Progenitor cell of endocrine pancreas (in vitro differentiated cells): ENCODE measurements at regions not wholly inside any gene's neighbourhood (a gene's known extent, or its start where the extent isn't known, plus 50 kb on each side); places are given as distances from the start of the nearest gene placed in this dataset.

ENCODE experiments used
- DNase-seq: peaks from one replicate; pipeline ENCODE4 v3.0.0; 2021; ENCODE audit warnings: low spot score; ENCODE audit not compliant: unreplicated experiment
- H3K27ac Mint-ChIP-seq: 2 replicates; pipeline ENCODE4 v1.8.0; 2021; ENCODE audit warnings: mild to moderate bottlenecking, moderate library complexity, mixed read lengths
- H3K27me3 Mint-ChIP-seq: 2 replicates; pipeline ENCODE4 v1.8.0; 2021; ENCODE audit warnings: mixed read lengths
- H3K36me3 Mint-ChIP-seq: 2 replicates; pipeline ENCODE4 v1.8.0; 2022; ENCODE audit warnings: mixed read lengths; ENCODE audit not compliant: insufficient read depth
- H3K4me1 Mint-ChIP-seq: 2 replicates; pipeline ENCODE4 v1.8.0; 2021; ENCODE audit warnings: low read depth, mixed read lengths
- H3K4me3 Mint-ChIP-seq: 2 replicates; pipeline ENCODE4 v1.8.0; 2021; ENCODE audit warnings: low read depth, mild to moderate bottlenecking, moderate library complexity, mixed read lengths
- H3K9me3 Mint-ChIP-seq: 2 replicates; pipeline ENCODE4 v1.8.0; 2021; ENCODE audit warnings: low read depth, mixed read lengths
- TF ChIP-seq, protein P1 (sequence below): fragments of 200-600 bp; sonication (generic); IDR thresholded peaks from one replicate; pipeline ENCODE4 v1.5.0; 2021; ENCODE audit warnings: antibody characterized with exemption, mild to moderate bottlenecking; ENCODE audit not compliant: unreplicated experiment

DNA sequence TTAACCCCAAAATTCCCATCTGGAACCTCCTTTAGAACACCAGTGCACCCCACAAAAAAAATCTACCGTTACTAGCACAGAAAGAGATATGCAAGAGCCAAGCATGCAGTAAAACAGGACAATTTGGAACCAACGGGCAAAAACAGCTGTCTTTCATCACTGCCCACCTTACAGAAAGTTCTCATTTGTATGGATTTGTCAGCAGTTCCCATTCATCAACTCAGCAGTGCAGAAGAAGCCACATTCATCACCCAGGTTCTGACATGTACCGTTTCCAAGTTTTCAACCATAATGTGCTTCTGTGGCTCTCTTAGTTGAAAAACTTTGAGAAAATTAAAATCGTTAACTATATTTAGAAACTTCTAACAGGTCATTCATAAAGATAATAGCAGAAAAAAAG lies 387.0 kb downstream of the RPS29 start:
- Mint-ChIP-seq H3K27ac (no peak overlapping the region), H3K4me3 (no peak overlapping the region), H3K4me1 (no peaks in the 10 kb centered on the region), H3K9me3 (peaks cover 5% of the 10 kb centered on the region), H3K36me3 (no peaks in the 10 kb centered on the region), H3K27me3 (no peaks in the 10 kb centered on the region)
- DNase-seq, result no peak
- TF ChIP-seq, protein P1, sequence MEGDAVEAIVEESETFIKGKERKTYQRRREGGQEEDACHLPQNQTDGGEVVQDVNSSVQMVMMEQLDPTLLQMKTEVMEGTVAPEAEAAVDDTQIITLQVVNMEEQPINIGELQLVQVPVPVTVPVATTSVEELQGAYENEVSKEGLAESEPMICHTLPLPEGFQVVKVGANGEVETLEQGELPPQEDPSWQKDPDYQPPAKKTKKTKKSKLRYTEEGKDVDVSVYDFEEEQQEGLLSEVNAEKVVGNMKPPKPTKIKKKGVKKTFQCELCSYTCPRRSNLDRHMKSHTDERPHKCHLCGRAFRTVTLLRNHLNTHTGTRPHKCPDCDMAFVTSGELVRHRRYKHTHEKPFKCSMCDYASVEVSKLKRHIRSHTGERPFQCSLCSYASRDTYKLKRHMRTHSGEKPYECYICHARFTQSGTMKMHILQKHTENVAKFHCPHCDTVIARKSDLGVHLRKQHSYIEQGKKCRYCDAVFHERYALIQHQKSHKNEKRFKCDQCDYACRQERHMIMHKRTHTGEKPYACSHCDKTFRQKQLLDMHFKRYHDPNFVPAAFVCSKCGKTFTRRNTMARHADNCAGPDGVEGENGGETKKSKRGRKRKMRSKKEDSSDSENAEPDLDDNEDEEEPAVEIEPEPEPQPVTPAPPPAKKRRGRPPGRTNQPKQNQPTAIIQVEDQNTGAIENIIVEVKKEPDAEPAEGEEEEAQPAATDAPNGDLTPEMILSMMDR, result no peak

DNA sequence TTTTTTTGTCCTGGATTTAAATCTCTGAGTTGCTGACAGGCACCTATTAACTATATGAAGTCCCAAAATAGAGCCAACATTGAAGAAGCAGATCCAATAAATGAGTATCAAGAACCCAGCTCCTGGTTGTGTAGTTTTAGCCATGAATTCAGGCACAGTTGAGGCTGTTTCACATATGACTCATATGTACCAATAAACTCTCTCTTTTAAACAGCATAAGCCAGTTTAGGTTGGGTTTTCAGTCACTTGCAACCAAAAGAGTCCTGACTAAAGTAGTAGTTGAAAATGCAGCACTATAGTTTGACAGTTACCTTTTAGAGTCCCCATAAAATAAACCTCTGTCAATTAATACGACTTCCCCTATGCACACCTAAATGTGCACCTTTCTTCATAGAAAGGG lies 389.9 kb downstream of the RPS29 start:
- H3K36me3 Mint-ChIP-seq, result no peaks in the 10 kb centered on the region
- no peak overlapping the region for H3K4me3 Mint-ChIP-seq
- no peaks in the 10 kb centered on the region for H3K4me1 Mint-ChIP-seq
- DNase-seq, result no peak
- H3K27me3 Mint-ChIP-seq, result no peaks in the 10 kb centered on the region
- TF ChIP-seq, protein P1, result no peak
- H3K27ac Mint-ChIP-seq, result no peak overlapping the region
- H3K9me3 Mint-ChIP-seq, result no peaks in the 10 kb centered on the region

DNA sequence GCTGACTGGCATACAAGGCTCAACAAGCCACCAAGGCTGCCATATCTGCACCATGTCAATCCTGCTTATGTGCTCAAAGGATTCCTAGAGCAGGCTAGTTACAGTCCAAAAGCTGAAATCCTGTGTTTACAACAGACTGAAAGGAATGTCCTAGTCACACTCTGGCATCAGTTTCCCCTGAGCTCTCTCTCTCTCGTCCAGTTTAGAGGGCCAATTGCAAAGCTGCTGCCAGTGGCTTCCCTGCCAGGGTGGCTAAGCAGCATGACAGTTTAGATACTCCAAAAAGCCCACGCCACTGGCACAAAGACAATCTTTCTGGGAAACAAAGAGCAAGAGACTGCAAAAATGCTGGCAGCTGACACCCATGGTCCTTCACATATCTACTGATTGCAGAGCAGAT lies 392.1 kb downstream of the RPS29 start:
- no peaks in the 10 kb centered on the region for H3K36me3 Mint-ChIP-seq
- no peak for DNase-seq
- H3K4me1 Mint-ChIP-seq, result peaks cover 11% of the 10 kb centered on the region
- H3K27me3 Mint-ChIP-seq, result no peaks in the 10 kb centered on the region
- H3K4me3 Mint-ChIP-seq, result no peak overlapping the region
- H3K9me3 Mint-ChIP-seq, result no peaks in the 10 kb centered on the region
- TF ChIP-seq, protein P1, result no peak
- no peak overlapping the region for H3K27ac Mint-ChIP-seq

DNA sequence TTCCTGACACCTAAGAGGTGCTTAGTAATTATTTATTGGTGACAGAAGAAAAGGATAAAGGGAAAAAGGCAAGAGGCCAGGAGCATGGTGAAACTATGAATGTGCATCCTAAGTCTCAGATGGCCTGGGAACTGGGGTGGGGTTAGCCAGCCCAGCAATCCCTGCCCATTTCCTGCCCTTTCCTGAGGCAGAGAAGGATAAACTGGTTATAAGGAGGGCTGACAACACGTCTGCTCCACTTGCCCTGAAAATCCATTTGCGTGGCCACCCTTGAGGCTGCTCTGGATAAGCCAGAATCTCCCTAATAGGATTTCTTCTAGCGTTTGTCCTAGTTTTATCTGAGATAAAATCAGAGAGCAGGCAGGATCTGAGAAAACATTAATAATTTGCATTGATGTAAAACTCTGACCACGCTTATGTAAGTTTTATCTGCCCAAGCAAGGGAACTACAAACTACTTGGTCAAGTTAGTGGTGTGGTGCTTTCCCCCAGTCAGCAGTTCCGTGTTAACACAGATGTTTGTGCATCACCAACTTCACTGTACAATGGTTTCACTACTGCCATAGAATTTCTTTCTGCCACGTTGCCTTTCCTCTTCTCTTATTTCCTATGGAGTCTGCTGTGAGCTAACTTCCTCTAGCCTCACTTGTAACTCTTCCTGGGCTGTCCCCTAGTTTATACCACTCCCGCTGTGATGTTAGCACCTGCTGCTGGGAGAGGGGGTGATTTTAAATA lies 392.7 kb downstream of the RPS29 start:
- DNase-seq, result no peak
- no peak overlapping the region for H3K27ac Mint-ChIP-seq
- no peak overlapping the region for H3K4me3 Mint-ChIP-seq
- no peaks in the 10 kb centered on the region for H3K36me3 Mint-ChIP-seq
- H3K4me1 Mint-ChIP-seq, result peaks cover 16% of the 10 kb centered on the region
- H3K27me3 Mint-ChIP-seq, result no peaks in the 10 kb centered on the region
- H3K9me3 Mint-ChIP-seq, result no peaks in the 10 kb centered on the region
- TF ChIP-seq, protein P1, result no peak

DNA sequence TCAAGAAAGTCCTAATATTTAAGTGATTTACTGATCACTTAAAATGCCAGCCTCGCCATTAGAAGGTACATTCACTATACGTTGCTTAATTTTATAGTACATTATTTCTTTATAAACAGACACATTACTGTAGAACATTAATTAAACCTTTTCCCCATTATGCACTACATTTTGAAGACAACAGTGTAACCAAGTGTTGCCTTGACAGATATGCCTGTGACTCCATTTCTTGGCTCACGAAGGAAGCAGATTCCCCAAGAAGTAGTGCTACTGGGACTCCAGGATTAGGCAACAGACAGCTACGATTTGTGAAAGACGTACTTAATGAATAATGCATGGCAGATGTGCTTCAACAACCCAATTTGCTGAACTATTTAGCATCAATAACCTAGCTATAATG lies 394.8 kb downstream of the RPS29 start:
- Mint-ChIP-seq H3K36me3 (no peaks in the 10 kb centered on the region), H3K4me1 (peaks cover 16% of the 10 kb centered on the region), H3K9me3 (peaks cover 3% of the 10 kb centered on the region), H3K27me3 (no peaks in the 10 kb centered on the region), H3K4me3 (no peak overlapping the region), H3K27ac (no peak overlapping the region)
- TF ChIP-seq, protein P1, result no peak
- DNase-seq, result no peak
